Thymus (tissue), 11 donors: ENCODE measurements at regions not wholly inside any gene's neighbourhood (a gene's known extent, or its start where the extent isn't known, plus 50 kb on each side); places are given as distances from the start of the nearest gene placed in this dataset.
"Not testable (repeated sequence)": the region's sequence is repeated elsewhere in the genome, so short reads cannot be mapped to it uniquely, and the experiment has no call there.

Experiments used
- DNase-seq, 9 donors: peaks; one replicate each; pipeline ENCODE4 v3.0.0-alpha.2; 2013; ENCODE audit warnings: low spot score in 9 of 9, low read depth in 6 of 9, missing footprints in 1 of 9
- H3K27ac ChIP-seq, 2 donors: one replicate each; pipeline ENCODE4 v1.5.1; 2013; ENCODE audit warnings: control low read depth in 1 of 2, low read depth in 1 of 2, low read length in 1 of 2, mild to moderate bottlenecking in 1 of 2, moderate library complexity in 1 of 2
- H3K27me3 ChIP-seq, 2 donors: one replicate each; pipeline ENCODE4 v1.5.1; 2013; ENCODE audit warnings: low read length in 1 of 2; ENCODE audit not compliant: control insufficient read depth in 2 of 2, insufficient read depth in 1 of 2
- H3K36me3 ChIP-seq, 2 donors: one replicate each; pipeline ENCODE4 v1.5.1; 2013; ENCODE audit warnings: low read length in 1 of 2, mild to moderate bottlenecking in 1 of 2, moderate library complexity in 1 of 2; ENCODE audit not compliant: control insufficient read depth in 2 of 2, insufficient read depth in 2 of 2
- H3K4me1 ChIP-seq, 2 donors: one replicate each; pipeline ENCODE4 v1.5.1; 2013; ENCODE audit warnings: low read length in 2 of 2; ENCODE audit not compliant: control insufficient read depth in 2 of 2, insufficient read depth in 2 of 2
- H3K4me3 ChIP-seq, 2 donors: one replicate each; pipeline ENCODE4 v1.5.1; 2013; ENCODE audit warnings: low read length in 2 of 2, control low read depth in 1 of 2, mild to moderate bottlenecking in 1 of 2
- H3K9me3 ChIP-seq, 2 donors: one replicate each; pipeline ENCODE4 v1.5.1; 2013; ENCODE audit warnings: low read length in 1 of 2, mild to moderate bottlenecking in 1 of 2; ENCODE audit not compliant: control insufficient read depth in 2 of 2, insufficient read depth in 1 of 2
- WGBS: extraction: QIAGEN DNeasy Blood & Tissue Kit; methylation state at CpG from one replicate; pipeline ENCODE4 v1.1.7; 2013; 5-methylcytosine and 5-hydroxymethylcytosine counted together
- donor health status: healthy.

DNA sequence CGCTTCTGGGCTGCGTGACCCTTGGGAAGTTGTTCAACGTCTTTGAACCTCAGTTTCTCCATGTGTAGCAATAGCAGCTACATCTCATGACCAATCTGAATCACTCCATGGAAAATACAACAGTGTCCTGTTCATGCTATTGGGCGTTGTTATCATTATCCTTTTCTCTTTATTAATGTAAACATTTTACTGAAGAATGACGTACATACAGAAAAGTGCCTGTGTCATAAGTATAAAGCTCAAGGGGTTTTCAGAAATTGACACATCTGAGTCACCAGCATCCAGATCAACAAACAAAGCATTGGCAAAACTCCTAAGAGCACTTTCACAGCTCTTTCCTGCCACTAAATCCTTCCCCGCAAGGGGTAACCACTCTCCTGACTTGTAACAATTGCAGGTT is 438.4 kb downstream of the XYLT1 start:
- Histone ChIP-seq H3K27ac (no peak overlapping the region), H3K27me3 (no peaks in the 10 kb centered on the region), H3K4me1 (peaks cover 0 to 10% of the 10 kb centered on the region in 2 donors), H3K9me3 (no peaks in the 10 kb centered on the region), H3K36me3 (no peaks in the 10 kb centered on the region), H3K4me3 (no peak overlapping the region)
- no peak for DNase-seq
- WGBS: 95% methylated on average over 6 of the region's 6 CpGs

- Histone ChIP-seq H3K9me3 (no peaks in the 10 kb centered on the region), H3K4me1 (peaks cover 0 to 5% of the 10 kb centered on the region in 2 donors), H3K27ac (no peak overlapping the region), H3K36me3 (no peaks in the 10 kb centered on the region), H3K4me3 (no peak overlapping the region), H3K27me3 (no peaks in the 10 kb centered on the region)
- no peak for DNase-seq
- WGBS: 97% methylated on average over 1 of the region's 1 CpG
Observed at GRCh38 chr16:17034477-17035252, 436.1 kb downstream of the XYLT1 start.

- H3K4me3 ChIP-seq: no peak overlapping the region
- H3K27me3 ChIP-seq: no peaks in the 10 kb centered on the region
- 76% methylated on average over 5 of the region's 5 CpGs for WGBS
- H3K36me3 ChIP-seq: no peaks in the 10 kb centered on the region
- no peak for DNase-seq
- H3K9me3 ChIP-seq: no peaks in the 10 kb centered on the region
- H3K27ac ChIP-seq: no peak overlapping the region
- peaks cover 0 to 5% of the 10 kb centered on the region in 2 donors for H3K4me1 ChIP-seq
Observed at GRCh38 chr16:17037499-17037898, 433.3 kb downstream of the XYLT1 start.

- peaks cover 0 to 5% of the 10 kb centered on the region in 2 donors for H3K4me1 ChIP-seq
- H3K27ac ChIP-seq: no peak overlapping the region
- H3K36me3 ChIP-seq: no peaks in the 10 kb centered on the region
- H3K4me3 ChIP-seq: no peak overlapping the region
- no peaks in the 10 kb centered on the region for H3K27me3 ChIP-seq
- no peak for DNase-seq
- 92% methylated on average over 5 of the region's 5 CpGs for WGBS
- H3K9me3 ChIP-seq: no peaks in the 10 kb centered on the region
Observed at GRCh38 chr16:17038415-17038814, 432.3 kb downstream of the XYLT1 start.

GRCh38 chr16:17049109-17049508 is 421.7 kb downstream of the XYLT1 start:
- not testable (repeated sequence) for H3K9me3 ChIP-seq, H3K4me3 ChIP-seq, DNase-seq, H3K27me3 ChIP-seq, H3K4me1 ChIP-seq, H3K27ac ChIP-seq, H3K36me3 ChIP-seq
- WGBS: 74% methylated on average over 2 of the region's 2 CpGs

- H3K9me3 ChIP-seq: no peaks in the 10 kb centered on the region
- DNase-seq: no peak
- no peaks in the 10 kb centered on the region for H3K27me3 ChIP-seq
- H3K27ac ChIP-seq: no peak overlapping the region
- no peaks in the 10 kb centered on the region for H3K36me3 ChIP-seq
- 92% methylated on average over 1 of the region's 1 CpG for WGBS
- H3K4me3 ChIP-seq: no peak overlapping the region
- no peaks in the 10 kb centered on the region for H3K4me1 ChIP-seq
Observed at GRCh38 chr16:17050468-17050867, 420.3 kb downstream of the XYLT1 start.
